Gastroesophageal sphincter (tissue), 4 donors: ENCODE measurements at regions not wholly inside any gene's neighbourhood (a gene's known extent, or its start where the extent isn't known, plus 50 kb on each side); places are given as distances from the start of the nearest gene placed in this dataset.

Source experiments
- ATAC-seq: fragments of 150-250 bp; one replicate; pipeline ENCODE4 v1.9.1; 2016; ENCODE audit warnings: mild to moderate bottlenecking, moderate library complexity
- H3K27ac ChIP-seq, 4 donors: fragments of 200-600 bp; sonication (generic) in 3 of 4; 1 replicate in 3 of 4; 2 replicates in 1 of 4; pipeline ENCODE4 v1.5.1; 2016 to 2019
- H3K27me3 ChIP-seq: fragments of 200-600 bp; sonication (generic); one replicate; pipeline ENCODE4 v1.5.1; 2019
- H3K36me3 ChIP-seq, 2 donors: fragments of 200-600 bp; sonication (generic); one replicate each; pipeline ENCODE4 v1.5.1; 2019; ENCODE audit warnings: control low read depth in 1 of 2
- H3K4me1 ChIP-seq, 3 donors: fragments of 200-600 bp; sonication (generic); 1 replicate in 2 of 3; 2 replicates in 1 of 3; pipeline ENCODE4 v1.5.1; 2016 to 2019; ENCODE audit warnings: control low read depth in 2 of 3
- H3K4me3 ChIP-seq, 2 donors: fragments of 200-600 bp; sonication (generic); one replicate each; pipeline ENCODE4 v1.5.1; 2019; ENCODE audit warnings: mild to moderate bottlenecking in 1 of 2, moderate library complexity in 1 of 2
- H3K9me3 ChIP-seq, 3 donors: fragments of 200-600 bp; sonication (generic); one replicate each; pipeline ENCODE4 v1.5.1; 2017 to 2019; ENCODE audit warnings: control low read depth in 2 of 3
- CTCF ChIP-seq, 4 experiments: fragments of 200-600 bp in 2 of 4; fragments of 450-650 bp in 2 of 4; sonication (generic) in 1 of 4; IDR thresholded peaks; one replicate each; pipeline ENCODE4 v1.5.1; 2017 to 2019; ENCODE audit warnings: antibody characterized with exemption in 4 of 4, mild to moderate bottlenecking in 2 of 4, moderate library complexity in 2 of 4
- EP300 ChIP-seq: sonication (generic); formaldehyde crosslinking; IDR thresholded peaks from one replicate; pipeline ENCODE4 v1.6.1; 2017; ENCODE audit warnings: antibody characterized with exemption, mild to moderate bottlenecking
- POLR2A ChIP-seq, 2 donors: fragments of 450-650 bp; IDR thresholded peaks; one replicate each; pipeline ENCODE4 v1.6.1; 2017; ENCODE audit warnings: antibody characterized with exemption in 2 of 2, mild to moderate bottlenecking in 2 of 2, moderate library complexity in 1 of 2
- POLR2AphosphoS5 ChIP-seq: sonication (generic); formaldehyde crosslinking; IDR thresholded peaks from one replicate; pipeline ENCODE4 v1.6.1; 2017; ENCODE audit warnings: antibody characterized with exemption
- WGBS, 2 donors: methylation state at CpG; one replicate each; pipeline ENCODE4 v1.1.5; 2018; ENCODE audit warnings: low coverage in 1 of 2; 5-methylcytosine and 5-hydroxymethylcytosine counted together

- Histone ChIP-seq H3K4me1 (peaks cover 0 to 57% (median 4%) of the 10 kb centered on the region in 3 donors), H3K9me3 (no peaks in the 10 kb centered on the region), H3K27ac (peak overlapping the region in 2 of 4 donors; percentile 45 to 70), H3K4me3 (no peak overlapping the region), H3K27me3 (no peaks in the 10 kb centered on the region), H3K36me3 (no peaks in the 10 kb centered on the region)
- WGBS, 2 donors, result 23 to 29% methylated on average over 4 of the region's 4 CpGs
- TF ChIP-seq POLR2A (IDR thresholded peaks at IDR 0.05) (no peak), POLR2AphosphoS5 (peak; percentile 85), EP300 (peak; percentile 95), CTCF (IDR thresholded peaks at IDR 0.05) (no peak)
- ATAC-seq, result no peak
These were observed 52.2 kb upstream of the ETS2 start for GRCh38 chr21:38753557-38753971.
